GM10266 (cell line): ENCODE measurements at regions not wholly inside any gene's neighbourhood (a gene's known extent, or its start where the extent isn't known, plus 50 kb on each side); places are given as distances from the start of the nearest gene placed in this dataset.

ENCODE experiments used
- DNase-seq: peaks from one replicate; pipeline ENCODE4 v3.0.0; 2012; ENCODE audit errors: extremely low spot score
- CTCF ChIP-seq: IDR thresholded peaks from 2 replicates; pipeline ENCODE4 v1.5.1; 2012; ENCODE audit warnings: mild to moderate bottlenecking, low read depth; ENCODE audit not compliant: control insufficient read depth, insufficient read depth; ENCODE audit errors: missing control alignments

DNA sequence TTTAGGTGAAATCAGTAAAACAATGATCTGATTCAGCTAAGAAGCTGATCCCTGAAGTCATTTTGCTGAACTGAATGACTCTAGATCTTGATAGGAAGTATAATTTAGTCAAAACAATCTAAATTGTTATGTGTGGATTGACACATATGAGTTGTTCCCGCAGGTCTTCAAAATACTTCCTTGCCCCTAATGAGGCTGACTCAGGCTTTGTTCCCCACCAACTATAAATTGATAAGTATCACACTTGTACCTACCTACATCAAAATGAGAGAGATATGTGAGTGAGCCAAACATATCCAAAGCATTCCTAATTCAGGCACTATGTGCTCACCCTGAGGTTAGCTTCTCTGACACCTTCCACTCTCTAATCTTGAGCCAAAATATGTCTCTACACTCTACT lies 507.1 kb downstream of the PLPP3 start:
- no peak for TF ChIP-seq CTCF
- DNase-seq: no peak

- DNase-seq: no peak
- no peak for TF ChIP-seq CTCF
Measured at GRCh38 chr1:56071351-56071750, 508.0 kb downstream of the PLPP3 start.

GRCh38 chr1:56070601-56071000 lies 508.8 kb downstream of the PLPP3 start:
- DNase-seq: no peak
- no peak for TF ChIP-seq CTCF

- DNase-seq: no peak
- TF ChIP-seq CTCF: no peak
Measured at GRCh38 chr1:56069824-56070223, 509.5 kb downstream of the PLPP3 start.

GRCh38 chr1:56068908-56069307 lies 510.5 kb downstream of the PLPP3 start:
- no peak for TF ChIP-seq CTCF
- DNase-seq: no peak

DNA sequence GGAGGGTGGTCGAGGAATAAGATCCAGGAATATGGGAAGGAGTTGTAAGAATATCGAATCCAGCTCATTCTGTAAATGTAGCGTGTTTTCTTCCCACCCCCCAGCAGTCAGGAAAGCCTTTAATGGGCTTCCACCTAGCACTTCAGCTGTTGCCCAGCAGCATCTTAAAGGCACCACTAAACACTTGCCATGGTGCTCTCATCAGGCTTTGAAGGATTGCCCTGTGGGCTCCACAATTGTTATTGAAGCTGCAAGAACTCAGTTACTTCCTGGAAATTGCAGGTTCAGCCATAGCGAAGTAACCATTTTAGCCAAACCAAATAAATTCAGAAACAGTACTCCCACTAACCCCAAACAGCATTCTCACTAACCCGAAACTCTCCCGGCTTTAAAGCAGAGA lies 511.2 kb downstream of the PLPP3 start:
- no peak for TF ChIP-seq CTCF
- no peak for DNase-seq

- TF ChIP-seq CTCF: no peak
- no peak for DNase-seq
Measured at GRCh38 chr1:56065729-56066128, 513.6 kb downstream of the PLPP3 start.
